ENCODE measurements at regions not wholly inside any gene's neighbourhood (a gene's known extent, or its start where the extent isn't known, plus 50 kb on each side); places are given as distances from the start of the nearest gene placed in this dataset.
"Not testable (repeated sequence)": the region's sequence is repeated elsewhere in the genome, so short reads cannot be mapped to it uniquely, and the experiment has no call there.

DNA sequence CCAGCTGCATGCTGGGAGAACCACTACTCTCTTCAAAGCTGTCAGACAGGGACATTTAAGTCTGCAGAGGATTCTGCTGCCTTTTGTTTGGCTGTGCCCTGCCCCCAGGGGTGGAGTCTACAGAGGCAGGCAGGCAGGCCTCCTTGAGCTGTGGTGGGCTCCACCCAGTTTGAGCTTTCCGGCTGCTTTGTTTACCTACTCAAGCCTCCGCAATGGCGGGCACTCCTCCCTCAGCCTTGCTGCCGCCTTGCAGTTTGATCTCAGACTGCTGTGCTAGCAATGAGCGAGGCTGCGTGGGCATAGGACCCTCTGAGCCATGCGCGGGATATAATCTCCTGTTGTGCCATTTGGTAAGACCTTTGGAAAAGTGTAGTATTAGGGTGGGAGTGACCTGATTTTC is 581.1 kb upstream of the LCORL start:
- TF ChIP-seq, protein P1, sequence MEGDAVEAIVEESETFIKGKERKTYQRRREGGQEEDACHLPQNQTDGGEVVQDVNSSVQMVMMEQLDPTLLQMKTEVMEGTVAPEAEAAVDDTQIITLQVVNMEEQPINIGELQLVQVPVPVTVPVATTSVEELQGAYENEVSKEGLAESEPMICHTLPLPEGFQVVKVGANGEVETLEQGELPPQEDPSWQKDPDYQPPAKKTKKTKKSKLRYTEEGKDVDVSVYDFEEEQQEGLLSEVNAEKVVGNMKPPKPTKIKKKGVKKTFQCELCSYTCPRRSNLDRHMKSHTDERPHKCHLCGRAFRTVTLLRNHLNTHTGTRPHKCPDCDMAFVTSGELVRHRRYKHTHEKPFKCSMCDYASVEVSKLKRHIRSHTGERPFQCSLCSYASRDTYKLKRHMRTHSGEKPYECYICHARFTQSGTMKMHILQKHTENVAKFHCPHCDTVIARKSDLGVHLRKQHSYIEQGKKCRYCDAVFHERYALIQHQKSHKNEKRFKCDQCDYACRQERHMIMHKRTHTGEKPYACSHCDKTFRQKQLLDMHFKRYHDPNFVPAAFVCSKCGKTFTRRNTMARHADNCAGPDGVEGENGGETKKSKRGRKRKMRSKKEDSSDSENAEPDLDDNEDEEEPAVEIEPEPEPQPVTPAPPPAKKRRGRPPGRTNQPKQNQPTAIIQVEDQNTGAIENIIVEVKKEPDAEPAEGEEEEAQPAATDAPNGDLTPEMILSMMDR (IDR thresholded peaks at IDR 0.05), result not testable (repeated sequence)
- TF ChIP-seq TCF7L2, POLR2AphosphoS5 (IDR thresholded peaks at IDR 0.05; ENCODE audit: low read depth, low read length): not testable (repeated sequence)

All from Panc1 (cell line).